ENCODE measurements at regions not wholly inside any gene's neighbourhood (a gene's known extent, or its start where the extent isn't known, plus 50 kb on each side); places are given as distances from the start of the nearest gene placed in this dataset.
A peak's percentile ranks its signal among the peaks of the same experiment; 100 is the strongest.

GRCh38 chr5:60161340-60161934 is 267.9 kb upstream of the PDE4D start:
- Histone ChIP-seq H3K36me3 (no peaks in the 10 kb centered on the region), H3K27me3 (no peaks in the 10 kb centered on the region), H3K4me3 (no peak overlapping the region), H3K9me3 (ENCODE audit: low read depth) (no peaks in the 10 kb centered on the region), H3K27ac (no peak overlapping the region), H3K4me1 (ENCODE audit: low read depth) (no peaks in the 10 kb centered on the region)
- DNase-seq (ENCODE audit: low read depth in 1 of 2, low spot score in 1 of 2): peak; percentile 43 to 55
- TF ChIP-seq CTCF (IDR thresholded peaks at IDR 0.05; ENCODE audit: low read depth, low read length): peak; percentile 68

- TF ChIP-seq CTCF (IDR thresholded peaks at IDR 0.05; ENCODE audit: low read depth, low read length): no peak
- H3K36me3 ChIP-seq: no peaks in the 10 kb centered on the region
- DNase-seq (ENCODE audit: low read depth in 1 of 2, low spot score in 1 of 2): no peak
These were observed 255.6 kb upstream of the PDE4D start for GRCh38 chr5:60149081-60149480.

GRCh38 chr5:60148366-60148765 is 254.8 kb upstream of the PDE4D start:
- Histone ChIP-seq H3K9me3 (ENCODE audit: low read depth) (no peaks in the 10 kb centered on the region), H3K4me3 (no peak overlapping the region), H3K27me3 (no peaks in the 10 kb centered on the region), H3K36me3 (no peaks in the 10 kb centered on the region), H3K4me1 (ENCODE audit: low read depth) (no peaks in the 10 kb centered on the region), H3K27ac (no peak overlapping the region)
- TF ChIP-seq CTCF (IDR thresholded peaks at IDR 0.05; ENCODE audit: low read depth, low read length): no peak
- DNase-seq (ENCODE audit: low read depth in 1 of 2, low spot score in 1 of 2): peak in 1 of 2 donors; percentile 7

More at GRCh38 chr5:60149081-60149480, 255.6 kb upstream of the PDE4D start:
- Histone ChIP-seq H3K4me3 (no peak overlapping the region), H3K9me3 (ENCODE audit: low read depth) (no peaks in the 10 kb centered on the region), H3K27me3 (no peaks in the 10 kb centered on the region), H3K4me1 (ENCODE audit: low read depth) (no peaks in the 10 kb centered on the region), H3K27ac (no peak overlapping the region)

GRCh38 chr5:60147791-60148190 is 254.3 kb upstream of the PDE4D start:
- DNase-seq (ENCODE audit: low read depth in 1 of 2, low spot score in 1 of 2): no peak
- Histone ChIP-seq H3K36me3 (no peaks in the 10 kb centered on the region), H3K4me1 (ENCODE audit: low read depth) (no peaks in the 10 kb centered on the region), H3K27ac (no peak overlapping the region), H3K9me3 (ENCODE audit: low read depth) (no peaks in the 10 kb centered on the region), H3K4me3 (no peak overlapping the region), H3K27me3 (no peaks in the 10 kb centered on the region)
- TF ChIP-seq CTCF (IDR thresholded peaks at IDR 0.05; ENCODE audit: low read depth, low read length): no peak

GRCh38 chr5:60143942-60144549 is 250.5 kb upstream of the PDE4D start:
- no peaks in the 10 kb centered on the region for H3K27me3 ChIP-seq
- no peak for TF ChIP-seq CTCF (IDR thresholded peaks at IDR 0.05; ENCODE audit: low read depth, low read length)
- no peak overlapping the region for H3K27ac ChIP-seq
- no peak for DNase-seq (ENCODE audit: low read depth in 1 of 2, low spot score in 1 of 2)
- no peaks in the 10 kb centered on the region for H3K4me1 ChIP-seq (ENCODE audit: low read depth)
- no peak overlapping the region for H3K4me3 ChIP-seq
- H3K9me3 ChIP-seq (ENCODE audit: low read depth): no peaks in the 10 kb centered on the region
- H3K36me3 ChIP-seq: no peaks in the 10 kb centered on the region

Measured in cardiac muscle cell (in vitro differentiated cells and primary cell).